Neuronal stem cell (in vitro differentiated cells): ENCODE measurements at regions not wholly inside any gene's neighbourhood (a gene's known extent, or its start where the extent isn't known, plus 50 kb on each side); places are given as distances from the start of the nearest gene placed in this dataset.

Experiments
- DNase-seq: peaks from one replicate; pipeline ENCODE4 v3.0.0-alpha.2; 2013; ENCODE audit warnings: low spot score
- H2AFZ ChIP-seq: one replicate; pipeline ENCODE4 v1.6.1; 2013; ENCODE audit warnings: mild to moderate bottlenecking, low read length, inconsistent platforms
- H2AK5ac ChIP-seq: 2 replicates; pipeline ENCODE4 v1.6.1; 2013; ENCODE audit warnings: low read depth, mild to moderate bottlenecking, inconsistent platforms, low read length, moderate library complexity, mixed read lengths
- H2BK120ac ChIP-seq: 2 replicates; pipeline ENCODE4 v1.6.1; 2013; ENCODE audit warnings: low read depth, mild to moderate bottlenecking, inconsistent platforms, low read length, moderate library complexity, mixed read lengths
- H2BK12ac ChIP-seq: one replicate; pipeline ENCODE4 v1.6.1; 2013; ENCODE audit warnings: low read length, inconsistent platforms
- H2BK15ac ChIP-seq: 2 replicates; pipeline ENCODE4 v1.6.1; 2013; ENCODE audit warnings: mild to moderate bottlenecking, low read length, inconsistent platforms, mixed read lengths
- H2BK5ac ChIP-seq: one replicate; pipeline ENCODE4 v1.6.1; 2013; ENCODE audit warnings: inconsistent platforms, mild to moderate bottlenecking, low read length, moderate library complexity
- H3K14ac ChIP-seq: one replicate; pipeline ENCODE4 v1.6.1; 2013; ENCODE audit warnings: low read length, inconsistent platforms
- H3K18ac ChIP-seq: 2 replicates; pipeline ENCODE4 v1.6.1; 2013; ENCODE audit warnings: low read length, inconsistent platforms
- H3K23ac ChIP-seq: 2 replicates; pipeline ENCODE4 v1.6.1; 2013; ENCODE audit warnings: low read depth, mild to moderate bottlenecking, mixed read lengths, low read length, inconsistent platforms; ENCODE audit not compliant: poor library complexity
- H3K27ac ChIP-seq: replicated peaks from 3 replicates; pipeline ENCODE4 v1.5.1; 2013; ENCODE audit warnings: low read length, inconsistent platforms
- H3K27me3 ChIP-seq, 3 experiments: 2 replicates each; pipeline ENCODE4 v1.6.1; 2013; ENCODE audit warnings: low read length in 3 of 3, mild to moderate bottlenecking in 2 of 3, inconsistent platforms in 1 of 3, low read depth in 1 of 3, mixed read lengths in 1 of 3, moderate library complexity in 1 of 3; ENCODE audit not compliant: control insufficient read depth in 3 of 3, insufficient read depth in 3 of 3
- H3K36me3 ChIP-seq, 2 donors: replicated peaks in 1 of 2; 2 replicates each; pipeline ENCODE4 v1.6.1; 2013; ENCODE audit warnings: low read length in 2 of 2; ENCODE audit not compliant: control insufficient read depth in 2 of 2, insufficient read depth in 2 of 2
- H3K4ac ChIP-seq: 2 replicates; pipeline ENCODE4 v1.6.1; 2013; ENCODE audit warnings: inconsistent platforms, mild to moderate bottlenecking, low read length, moderate library complexity
- H3K4me1 ChIP-seq, 2 donors: 1 replicate in 1 of 2; 2 replicates in 1 of 2; pipeline ENCODE4 v1.6.1; 2013; ENCODE audit warnings: low read length in 2 of 2, low read depth in 1 of 2; ENCODE audit not compliant: control insufficient read depth in 2 of 2, insufficient read depth in 1 of 2
- H3K4me2 ChIP-seq: one replicate; pipeline ENCODE4 v1.6.1; 2013; ENCODE audit warnings: mild to moderate bottlenecking, low read length, inconsistent platforms; ENCODE audit not compliant: insufficient read depth, poor library complexity, severe bottlenecking
- H3K4me3 ChIP-seq, 2 donors: 2 replicates each; pipeline ENCODE4 v1.5.1; 2013; ENCODE audit warnings: low read length in 2 of 2, mild to moderate bottlenecking in 2 of 2, inconsistent platforms in 1 of 2, moderate library complexity in 1 of 2
- H3K79me1 ChIP-seq: one replicate; pipeline ENCODE4 v1.6.1; 2013; ENCODE audit warnings: low read depth, mild to moderate bottlenecking, inconsistent platforms, low read length, moderate library complexity
- H3K9ac ChIP-seq: one replicate; pipeline ENCODE4 v1.6.1; 2013; ENCODE audit warnings: mild to moderate bottlenecking, low read depth, low read length, inconsistent platforms; ENCODE audit not compliant: poor library complexity
- H3K9me3 ChIP-seq, 2 donors: replicated peaks in 1 of 2; 2 replicates each; pipeline versions ENCODE3 to v1.6.1; 2013; ENCODE audit warnings: low read length in 2 of 2, mild to moderate bottlenecking in 2 of 2, inconsistent platforms in 1 of 2, low read depth in 1 of 2, mixed read lengths in 1 of 2, moderate library complexity in 1 of 2; ENCODE audit not compliant: control insufficient read depth in 2 of 2, insufficient read depth in 1 of 2
- H4K8ac ChIP-seq: one replicate; pipeline ENCODE4 v1.6.1; 2013; ENCODE audit warnings: low read depth, mild to moderate bottlenecking, inconsistent platforms, low read length, moderate library complexity
- H4K91ac ChIP-seq: one replicate; pipeline ENCODE4 v1.6.1; 2013; ENCODE audit warnings: low read length, low read depth, mild to moderate bottlenecking, inconsistent platforms; ENCODE audit not compliant: poor library complexity
- WGBS, 2 donors: extraction: QIAGEN DNeasy Blood & Tissue Kit; methylation state at CpG; one replicate each; pipeline ENCODE4 v1.1.7; 2013; ENCODE audit warnings: missing lambda C conversion rate in 2 of 2, mixed read lengths in 1 of 2; ENCODE audit not compliant: insufficient read length in 2 of 2, insufficient replicate concordance in 1 of 2; ENCODE audit errors: extremely low coverage in 2 of 2; 5-methylcytosine and 5-hydroxymethylcytosine counted together

- no peak overlapping the region for H2BK15ac ChIP-seq
- H3K4me3 ChIP-seq = no peak overlapping the region
- DNase-seq = no peak
- no peaks in the 10 kb centered on the region for H3K36me3 ChIP-seq
- no peak overlapping the region for H2BK5ac ChIP-seq
- H3K4me1 ChIP-seq = peaks cover 0 to 4% of the 10 kb centered on the region in 2 donors
- no peak overlapping the region for H2AK5ac ChIP-seq
- H3K23ac ChIP-seq = no peak overlapping the region
- H3K14ac ChIP-seq = no peak overlapping the region
- H2BK120ac ChIP-seq = no peak overlapping the region
- no peaks in the 10 kb centered on the region for H3K27me3 ChIP-seq
- H3K4me2 ChIP-seq = no peak overlapping the region
- no peak overlapping the region for H4K8ac ChIP-seq
- no peaks in the 10 kb centered on the region for H3K9me3 ChIP-seq
- WGBS, 2 donors = no CpG with 5 or more reads among the region's 2 CpGs
- no peak overlapping the region for H3K9ac ChIP-seq
- no peaks in the 10 kb centered on the region for H3K79me1 ChIP-seq
- no peak overlapping the region for H3K4ac ChIP-seq
- no peak overlapping the region for H2BK12ac ChIP-seq
- H3K27ac ChIP-seq = no peak overlapping the region
- H3K18ac ChIP-seq = no peak overlapping the region
- H2AFZ ChIP-seq = no peak overlapping the region
- no peak overlapping the region for H4K91ac ChIP-seq
Observed at GRCh38 chr13:56561327-56561726, 579.4 kb upstream of the PRR20A start.

- H3K4me3 ChIP-seq = no peak overlapping the region
- H4K8ac ChIP-seq = no peak overlapping the region
- no peaks in the 10 kb centered on the region for H3K27me3 ChIP-seq
- H2BK15ac ChIP-seq = no peak overlapping the region
- no peak for DNase-seq
- H3K79me1 ChIP-seq = no peaks in the 10 kb centered on the region
- H3K14ac ChIP-seq = no peak overlapping the region
- WGBS, 2 donors = no CpG with 5 or more reads among the region's 4 CpGs
- no peak overlapping the region for H3K4ac ChIP-seq
- H3K9ac ChIP-seq = no peak overlapping the region
- H2AK5ac ChIP-seq = no peak overlapping the region
- no peak overlapping the region for H3K27ac ChIP-seq
- no peak overlapping the region for H3K4me2 ChIP-seq
- no peaks in the 10 kb centered on the region for H3K36me3 ChIP-seq
- H3K18ac ChIP-seq = no peak overlapping the region
- no peak overlapping the region for H2BK12ac ChIP-seq
- no peak overlapping the region for H2BK120ac ChIP-seq
- H2AFZ ChIP-seq = no peak overlapping the region
- no peaks in the 10 kb centered on the region for H3K9me3 ChIP-seq
- H3K23ac ChIP-seq = no peak overlapping the region
- H2BK5ac ChIP-seq = no peak overlapping the region
- H3K4me1 ChIP-seq = peaks cover 0 to 4% of the 10 kb centered on the region in 2 donors
- no peak overlapping the region for H4K91ac ChIP-seq
Observed at GRCh38 chr13:56563663-56564062, 577.1 kb upstream of the PRR20A start.

DNA sequence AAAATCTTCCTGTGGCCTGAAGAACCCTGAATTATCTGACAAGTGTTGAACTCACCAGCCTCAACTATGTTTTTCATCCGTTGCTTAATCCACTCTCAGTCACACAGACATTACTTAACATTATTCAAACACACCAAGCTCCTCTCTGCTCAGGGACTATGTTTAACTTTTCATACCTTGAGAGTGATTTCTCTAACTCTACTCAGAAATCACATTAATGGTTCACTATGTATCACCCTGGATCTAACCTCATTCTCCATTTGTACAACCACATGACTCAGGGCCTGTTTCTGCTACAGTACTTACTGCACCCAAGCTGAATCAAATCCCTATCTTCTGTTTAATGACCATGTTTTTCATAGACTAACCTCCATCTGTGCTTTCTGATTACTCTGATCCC is 553.7 kb upstream of the PRR20A start:
- H2BK15ac ChIP-seq = no peak overlapping the region
- H3K27me3 ChIP-seq = no peaks in the 10 kb centered on the region
- no peaks in the 10 kb centered on the region for H3K36me3 ChIP-seq
- no CpG with 5 or more reads among the region's 1 CpG for WGBS, 2 donors
- H3K4ac ChIP-seq = no peak overlapping the region
- no peak overlapping the region for H3K14ac ChIP-seq
- H3K18ac ChIP-seq = no peak overlapping the region
- no peaks in the 10 kb centered on the region for H3K4me1 ChIP-seq
- H2BK5ac ChIP-seq = no peak overlapping the region
- H2BK120ac ChIP-seq = no peak overlapping the region
- no peak overlapping the region for H4K91ac ChIP-seq
- no peak overlapping the region for H2AFZ ChIP-seq
- no peak overlapping the region for H3K9ac ChIP-seq
- H2AK5ac ChIP-seq = no peak overlapping the region
- H3K79me1 ChIP-seq = no peaks in the 10 kb centered on the region
- no peak for DNase-seq
- H3K23ac ChIP-seq = no peak overlapping the region
- H3K4me2 ChIP-seq = no peak overlapping the region
- H2BK12ac ChIP-seq = no peak overlapping the region
- H4K8ac ChIP-seq = no peak overlapping the region
- H3K27ac ChIP-seq = no peak overlapping the region
- no peak overlapping the region for H3K4me3 ChIP-seq
- H3K9me3 ChIP-seq = no peaks in the 10 kb centered on the region

- no peaks in the 10 kb centered on the region for H3K79me1 ChIP-seq
- no peak overlapping the region for H3K27ac ChIP-seq
- H2AFZ ChIP-seq = no peak overlapping the region
- no peak overlapping the region for H2BK120ac ChIP-seq
- H3K9ac ChIP-seq = no peak overlapping the region
- H4K91ac ChIP-seq = no peak overlapping the region
- H3K23ac ChIP-seq = no peak overlapping the region
- H3K36me3 ChIP-seq = no peaks in the 10 kb centered on the region
- no peak overlapping the region for H3K14ac ChIP-seq
- no peak overlapping the region for H2BK15ac ChIP-seq
- no peak for DNase-seq
- H2BK5ac ChIP-seq = no peak overlapping the region
- no peak overlapping the region for H3K4ac ChIP-seq
- H3K4me2 ChIP-seq = no peak overlapping the region
- no peak overlapping the region for H3K4me3 ChIP-seq
- no peak overlapping the region for H2AK5ac ChIP-seq
- H3K18ac ChIP-seq = no peak overlapping the region
- no CpG with 5 or more reads among the region's 4 CpGs for WGBS, 2 donors
- no peak overlapping the region for H4K8ac ChIP-seq
- no peak overlapping the region for H2BK12ac ChIP-seq
- no peaks in the 10 kb centered on the region for H3K27me3 ChIP-seq
- no peaks in the 10 kb centered on the region for H3K4me1 ChIP-seq
- no peaks in the 10 kb centered on the region for H3K9me3 ChIP-seq
Observed at GRCh38 chr13:56615572-56615971, 525.1 kb upstream of the PRR20A start.
